NCI-H1092 treated with DMSO at 0.1 percent for 48 hours (cell line): ENCODE measurements at regions not wholly inside any gene's neighbourhood (a gene's known extent, or its start where the extent isn't known, plus 50 kb on each side); places are given as distances from the start of the nearest gene placed in this dataset.

ENCODE experiments used
- DNase-seq: peaks from one replicate; lab custom pipeline; 2025; lab: John Stamatoyannopoulos, UW

GRCh38 chr13:84446972-84447639 is 564.8 kb upstream of the SLITRK1 start:
- no peak for DNase-seq

- DNase-seq = no peak
Measured at GRCh38 chr13:84445776-84446175, 563.5 kb upstream of the SLITRK1 start.

GRCh38 chr13:84443463-84443862 is 561.2 kb upstream of the SLITRK1 start:
- no peak for DNase-seq

GRCh38 chr13:84439108-84439507 is 556.8 kb upstream of the SLITRK1 start:
- no peak for DNase-seq

- DNase-seq = no peak
Measured at GRCh38 chr13:84433024-84433423, 550.8 kb upstream of the SLITRK1 start.

GRCh38 chr13:84431646-84432045 is 549.4 kb upstream of the SLITRK1 start:
- DNase-seq = no peak

GRCh38 chr13:84430446-84430845 is 548.2 kb upstream of the SLITRK1 start:
- peak; percentile 41 for DNase-seq

GRCh38 chr13:84430015-84430414 is 547.7 kb upstream of the SLITRK1 start:
- DNase-seq = no peak

- DNase-seq = no peak
Measured at GRCh38 chr13:84418041-84418440, 535.8 kb upstream of the SLITRK1 start.

GRCh38 chr13:84417416-84417815 is 535.1 kb upstream of the SLITRK1 start:
- DNase-seq = no peak

- DNase-seq = no peak
Measured at GRCh38 chr13:84413016-84413415, 530.7 kb upstream of the SLITRK1 start.

- DNase-seq = no peak
Measured at GRCh38 chr13:84405286-84405685, 523.0 kb upstream of the SLITRK1 start.

- DNase-seq = no peak
Measured at GRCh38 chr13:84400706-84401105, 518.4 kb upstream of the SLITRK1 start.

GRCh38 chr13:84399320-84400085 is 517.2 kb upstream of the SLITRK1 start:
- no peak for DNase-seq

- DNase-seq = no peak
Measured at GRCh38 chr13:84393981-84394625, 511.8 kb upstream of the SLITRK1 start.

GRCh38 chr13:84380866-84381265 is 498.6 kb upstream of the SLITRK1 start:
- DNase-seq = no peak

- no peak for DNase-seq
Measured at GRCh38 chr13:84377106-84377505, 494.8 kb upstream of the SLITRK1 start.

- no peak for DNase-seq
Measured at GRCh38 chr13:84366506-84366905, 484.2 kb upstream of the SLITRK1 start.

GRCh38 chr13:84362777-84363176 is 480.5 kb upstream of the SLITRK1 start:
- DNase-seq = no peak

GRCh38 chr13:84360822-84361221 is 478.5 kb upstream of the SLITRK1 start:
- DNase-seq = no peak

- DNase-seq = no peak
Measured at GRCh38 chr13:84358601-84359000, 476.3 kb upstream of the SLITRK1 start.

- DNase-seq = no peak
Measured at GRCh38 chr13:84352946-84353345, 470.7 kb upstream of the SLITRK1 start.

- no peak for DNase-seq
Measured at GRCh38 chr13:84339456-84339855, 457.2 kb upstream of the SLITRK1 start.
